Testis (tissue), 2 donors: ENCODE measurements at regions not wholly inside any gene's neighbourhood (a gene's known extent, or its start where the extent isn't known, plus 50 kb on each side); places are given as distances from the start of the nearest gene placed in this dataset.

Experiments used
- POLR2A ChIP-seq: fragments of 450-650 bp; IDR thresholded peaks from one replicate; pipeline ENCODE4 v1.6.1; 2017; ENCODE audit warnings: antibody characterized with exemption, mild to moderate bottlenecking, moderate library complexity
- TF ChIP-seq, protein P1 (sequence below), 3 experiments: fragments of 450-650 bp in 2 of 3; fragments of 200-600 bp in 1 of 3; sonication (generic) in 1 of 3; IDR thresholded peaks; one replicate each; pipeline ENCODE4 v1.5.1; 2016 to 2019; ENCODE audit warnings: antibody characterized with exemption in 3 of 3, mild to moderate bottlenecking in 2 of 3, moderate library complexity in 1 of 3

DNA sequence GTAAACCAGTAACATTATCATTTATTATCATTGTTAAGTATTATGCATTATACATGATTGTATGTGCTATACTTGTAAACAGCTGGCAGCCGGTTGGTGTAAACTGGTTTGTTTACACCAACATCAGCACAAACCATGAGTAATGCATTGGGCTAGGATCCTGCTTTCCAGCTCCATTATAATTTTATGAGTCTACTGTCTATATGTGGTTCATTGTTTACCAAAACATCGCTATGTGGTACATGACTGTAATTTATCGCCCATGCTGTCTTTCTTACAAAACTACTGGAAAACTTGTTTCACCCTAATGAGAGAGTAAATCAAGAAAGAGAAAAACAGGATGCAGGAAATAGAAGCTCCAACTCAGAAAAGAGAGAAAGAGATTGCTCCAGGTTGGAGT lies 224.8 kb upstream of the CBLB start:
- TF ChIP-seq, protein P1, sequence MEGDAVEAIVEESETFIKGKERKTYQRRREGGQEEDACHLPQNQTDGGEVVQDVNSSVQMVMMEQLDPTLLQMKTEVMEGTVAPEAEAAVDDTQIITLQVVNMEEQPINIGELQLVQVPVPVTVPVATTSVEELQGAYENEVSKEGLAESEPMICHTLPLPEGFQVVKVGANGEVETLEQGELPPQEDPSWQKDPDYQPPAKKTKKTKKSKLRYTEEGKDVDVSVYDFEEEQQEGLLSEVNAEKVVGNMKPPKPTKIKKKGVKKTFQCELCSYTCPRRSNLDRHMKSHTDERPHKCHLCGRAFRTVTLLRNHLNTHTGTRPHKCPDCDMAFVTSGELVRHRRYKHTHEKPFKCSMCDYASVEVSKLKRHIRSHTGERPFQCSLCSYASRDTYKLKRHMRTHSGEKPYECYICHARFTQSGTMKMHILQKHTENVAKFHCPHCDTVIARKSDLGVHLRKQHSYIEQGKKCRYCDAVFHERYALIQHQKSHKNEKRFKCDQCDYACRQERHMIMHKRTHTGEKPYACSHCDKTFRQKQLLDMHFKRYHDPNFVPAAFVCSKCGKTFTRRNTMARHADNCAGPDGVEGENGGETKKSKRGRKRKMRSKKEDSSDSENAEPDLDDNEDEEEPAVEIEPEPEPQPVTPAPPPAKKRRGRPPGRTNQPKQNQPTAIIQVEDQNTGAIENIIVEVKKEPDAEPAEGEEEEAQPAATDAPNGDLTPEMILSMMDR (IDR thresholded peaks at IDR 0.05), result no peak
- TF ChIP-seq POLR2A, result no peak
